Chondrocyte (in vitro differentiated cells): ENCODE measurements at regions not wholly inside any gene's neighbourhood (a gene's known extent, or its start where the extent isn't known, plus 50 kb on each side); places are given as distances from the start of the nearest gene placed in this dataset.

ENCODE experiments used
- DNase-seq: peaks from one replicate; pipeline ENCODE4 v3.0.0; 2021; ENCODE audit warnings: mixed read lengths, low spot score
- H3K27ac Mint-ChIP-seq: one replicate; pipeline ENCODE4 v1.8.0; 2021; ENCODE audit warnings: mild to moderate bottlenecking, moderate library complexity, mixed read lengths; ENCODE audit not compliant: unreplicated experiment
- H3K27me3 Mint-ChIP-seq: 2 replicates; pipeline ENCODE4 v1.8.0; 2021; ENCODE audit warnings: low read depth, mixed read lengths
- H3K36me3 Mint-ChIP-seq: 2 replicates; pipeline ENCODE4 v1.8.0; 2021; ENCODE audit warnings: low read depth, mixed read lengths
- H3K4me1 Mint-ChIP-seq: 2 replicates; pipeline ENCODE4 v1.8.0; 2021; ENCODE audit warnings: low read depth, mild to moderate bottlenecking, mixed read lengths
- H3K4me3 Mint-ChIP-seq: one replicate; pipeline ENCODE4 v1.8.0; 2021; ENCODE audit warnings: mild to moderate bottlenecking, moderate library complexity, mixed read lengths; ENCODE audit not compliant: unreplicated experiment
- H3K9me3 Mint-ChIP-seq: 2 replicates; pipeline ENCODE4 v1.8.0; 2021; ENCODE audit warnings: low read depth, mixed read lengths
- TF ChIP-seq, protein P1 (sequence below): fragments of 200-600 bp; sonication (generic); IDR thresholded peaks from 2 replicates; pipeline ENCODE4 v1.5.0; 2021; ENCODE audit warnings: antibody characterized with exemption, mild to moderate bottlenecking, moderate library complexity

DNA sequence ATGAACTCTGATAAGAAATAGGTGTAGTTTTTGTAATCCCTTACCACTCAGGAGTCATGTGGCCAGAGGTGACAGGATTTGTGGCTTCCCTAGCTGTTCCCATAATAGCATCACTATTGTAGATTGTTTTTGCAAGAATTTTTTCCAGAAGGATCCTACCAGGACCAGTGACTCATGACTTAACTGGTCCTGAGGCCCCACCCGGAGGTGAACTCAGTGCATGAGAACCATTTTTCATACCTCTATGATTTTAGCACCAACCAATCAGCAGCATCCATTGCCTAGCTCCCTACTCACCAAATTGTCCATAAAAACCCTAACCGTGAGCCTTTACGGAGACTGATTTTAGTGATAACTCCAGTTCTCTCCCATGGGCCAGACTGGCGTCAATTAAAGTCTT is 484.8 kb downstream of the PSAT1 start:
- TF ChIP-seq, protein P1, sequence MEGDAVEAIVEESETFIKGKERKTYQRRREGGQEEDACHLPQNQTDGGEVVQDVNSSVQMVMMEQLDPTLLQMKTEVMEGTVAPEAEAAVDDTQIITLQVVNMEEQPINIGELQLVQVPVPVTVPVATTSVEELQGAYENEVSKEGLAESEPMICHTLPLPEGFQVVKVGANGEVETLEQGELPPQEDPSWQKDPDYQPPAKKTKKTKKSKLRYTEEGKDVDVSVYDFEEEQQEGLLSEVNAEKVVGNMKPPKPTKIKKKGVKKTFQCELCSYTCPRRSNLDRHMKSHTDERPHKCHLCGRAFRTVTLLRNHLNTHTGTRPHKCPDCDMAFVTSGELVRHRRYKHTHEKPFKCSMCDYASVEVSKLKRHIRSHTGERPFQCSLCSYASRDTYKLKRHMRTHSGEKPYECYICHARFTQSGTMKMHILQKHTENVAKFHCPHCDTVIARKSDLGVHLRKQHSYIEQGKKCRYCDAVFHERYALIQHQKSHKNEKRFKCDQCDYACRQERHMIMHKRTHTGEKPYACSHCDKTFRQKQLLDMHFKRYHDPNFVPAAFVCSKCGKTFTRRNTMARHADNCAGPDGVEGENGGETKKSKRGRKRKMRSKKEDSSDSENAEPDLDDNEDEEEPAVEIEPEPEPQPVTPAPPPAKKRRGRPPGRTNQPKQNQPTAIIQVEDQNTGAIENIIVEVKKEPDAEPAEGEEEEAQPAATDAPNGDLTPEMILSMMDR = peak; percentile 46
- DNase-seq = no peak

DNA sequence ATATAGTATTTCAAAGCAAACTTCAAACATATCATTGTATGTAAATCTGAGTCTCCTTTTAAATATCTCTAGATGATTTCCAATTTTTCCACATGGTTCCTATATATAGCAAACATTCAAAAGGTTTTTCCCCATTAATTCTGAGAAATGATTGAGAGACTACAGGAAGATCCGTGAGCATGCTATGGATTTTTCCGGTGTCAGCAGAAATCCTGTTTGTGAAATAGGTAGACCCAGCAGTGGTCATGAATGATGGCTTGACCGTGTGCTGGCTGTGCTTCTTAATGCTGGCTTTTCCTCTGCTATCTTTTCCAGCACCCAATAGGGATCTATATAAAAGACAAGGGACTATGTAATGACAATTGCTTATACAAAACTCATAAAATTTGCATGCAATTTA is 485.3 kb downstream of the PSAT1 start:
- no peaks in the 10 kb centered on the region for H3K36me3 Mint-ChIP-seq
- TF ChIP-seq, protein P1 = no peak
- H3K9me3 Mint-ChIP-seq = no peaks in the 10 kb centered on the region
- no peak for DNase-seq
- H3K4me1 Mint-ChIP-seq = peaks cover 17% of the 10 kb centered on the region
- H3K27me3 Mint-ChIP-seq = no peaks in the 10 kb centered on the region
- no peak overlapping the region for H3K4me3 Mint-ChIP-seq
- no peak overlapping the region for H3K27ac Mint-ChIP-seq

More for the DNA sequence above, 484.8 kb downstream of the PSAT1 start:
- no peak overlapping the region for H3K4me3 Mint-ChIP-seq
- peaks cover 12% of the 10 kb centered on the region for H3K4me1 Mint-ChIP-seq
- no peak overlapping the region for H3K27ac Mint-ChIP-seq
- H3K27me3 Mint-ChIP-seq = no peaks in the 10 kb centered on the region
- no peaks in the 10 kb centered on the region for H3K9me3 Mint-ChIP-seq
- no peaks in the 10 kb centered on the region for H3K36me3 Mint-ChIP-seq

DNA sequence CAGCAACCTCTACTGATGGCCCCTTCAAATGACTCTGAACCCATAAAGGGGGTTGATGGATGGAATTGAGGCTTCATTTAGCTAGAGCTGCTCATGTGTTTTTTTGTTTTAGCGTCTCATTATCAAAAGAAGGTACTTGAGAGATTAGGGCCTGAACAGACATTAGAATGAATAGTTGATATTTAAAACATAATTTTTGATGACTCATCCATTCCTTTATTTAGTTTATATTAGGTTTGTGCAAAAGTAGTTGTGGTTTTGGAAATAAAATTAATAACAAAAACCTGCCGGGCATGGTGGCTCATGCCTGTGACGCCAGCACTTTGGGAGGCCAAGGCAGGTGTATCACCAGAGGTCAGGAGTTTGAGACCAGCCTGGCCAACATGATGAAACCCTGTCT is 485.9 kb downstream of the PSAT1 start:
- DNase-seq = no peak
- TF ChIP-seq, protein P1 = no peak
- H3K4me1 Mint-ChIP-seq = peaks cover 21% of the 10 kb centered on the region
- no peaks in the 10 kb centered on the region for H3K36me3 Mint-ChIP-seq
- no peaks in the 10 kb centered on the region for H3K9me3 Mint-ChIP-seq
- H3K4me3 Mint-ChIP-seq = no peak overlapping the region
- H3K27ac Mint-ChIP-seq = no peak overlapping the region
- no peaks in the 10 kb centered on the region for H3K27me3 Mint-ChIP-seq

DNA sequence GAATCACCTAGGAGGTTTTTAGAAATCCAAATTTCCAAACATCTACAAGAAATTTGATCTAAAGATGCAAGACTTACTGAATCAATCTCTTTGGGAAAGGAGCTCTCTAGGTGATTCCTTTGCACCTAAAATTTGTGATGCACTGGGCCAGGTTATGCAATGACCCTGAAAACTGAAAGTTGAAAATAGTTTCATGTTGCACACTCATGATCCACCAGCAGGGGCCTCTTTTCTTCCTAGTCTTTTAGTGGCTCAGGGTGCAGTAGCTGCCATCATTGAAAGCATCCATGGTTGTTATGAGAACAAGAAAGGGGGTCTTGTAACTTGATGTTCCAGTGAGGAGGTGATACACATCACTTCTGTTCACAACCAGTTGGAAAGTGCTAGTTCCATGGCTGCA is 486.8 kb downstream of the PSAT1 start:
- DNase-seq = no peak
- no peaks in the 10 kb centered on the region for H3K36me3 Mint-ChIP-seq
- peaks cover 29% of the 10 kb centered on the region for H3K4me1 Mint-ChIP-seq
- no peak overlapping the region for H3K4me3 Mint-ChIP-seq
- H3K27me3 Mint-ChIP-seq = no peaks in the 10 kb centered on the region
- H3K27ac Mint-ChIP-seq = no peak overlapping the region
- no peaks in the 10 kb centered on the region for H3K9me3 Mint-ChIP-seq
- TF ChIP-seq, protein P1 = peak; percentile 45

DNA sequence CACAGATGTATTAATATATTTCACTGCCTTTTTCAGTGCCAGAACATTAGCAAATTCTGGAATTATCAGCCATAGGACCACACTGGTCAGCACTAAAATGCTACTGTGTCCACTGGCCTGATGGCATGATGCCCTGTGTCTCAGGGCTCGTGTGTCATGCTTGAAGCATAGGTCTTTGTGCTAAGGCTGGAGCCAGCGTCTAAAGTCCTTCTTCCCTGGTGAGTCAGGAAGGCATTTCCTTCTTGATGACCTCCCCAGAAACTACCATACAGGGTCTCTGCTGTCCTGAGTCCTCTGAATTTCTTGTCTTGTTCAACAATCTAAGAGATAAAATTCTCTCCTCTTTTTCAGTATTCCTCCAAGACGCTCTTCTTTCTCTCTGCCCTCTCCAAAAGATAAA is 489.9 kb downstream of the PSAT1 start:
- no peak for DNase-seq
- Mint-ChIP-seq H3K9me3 (peaks cover 13% of the 10 kb centered on the region), H3K27me3 (no peaks in the 10 kb centered on the region), H3K4me1 (peaks cover 25% of the 10 kb centered on the region), H3K36me3 (no peaks in the 10 kb centered on the region), H3K4me3 (no peak overlapping the region), H3K27ac (peak overlapping the region; percentile 15)
- TF ChIP-seq, protein P1 = no peak
